Endothelial cell of umbilical vein (primary cell): ENCODE measurements at regions not wholly inside any gene's neighbourhood (a gene's known extent, or its start where the extent isn't known, plus 50 kb on each side); places are given as distances from the start of the nearest gene placed in this dataset.

ENCODE experiments used
- BruUV-seq: library from RNA; stranded (reverse); fragments of 400-500 nt; replicated peaks from 2 replicates; lab custom pipeline; 2021; lab: Mats Ljungman, UMichigan
- CTCF ChIA-PET: fragments of 300-600, 350-600 bp; sonication (Branson Sonifier 250); formaldehyde crosslinking; loops from one replicate; lab custom pipeline; 2021; ENCODE audit warnings: antibody characterized with exemption, inconsistent platforms; lab: Charles Lee
- POLR2A ChIA-PET: fragments of 300-600, 350-600 bp; sonication (Branson Sonifier 250); formaldehyde crosslinking; loops from one replicate; lab custom pipeline; 2021; ENCODE audit warnings: antibody characterized with exemption, inconsistent platforms; lab: Charles Lee
- DNase-seq: peaks from one replicate; pipeline ENCODE4 v3.0.0-alpha.2; 2011; ENCODE audit warnings: low read depth, low spot score
- FAIRE-seq: peaks from 2 replicates; lab custom pipeline; 2011; peaks lifted over from hg19 to GRCh38; lab: Jason Lieb, UNC
- H2AFZ ChIP-seq: 2 replicates; pipeline ENCODE4 v1.6.0; 2012; ENCODE audit warnings: low read depth, low read length, control low read depth, inconsistent platforms
- H3K27ac ChIP-seq: 2 replicates; pipeline ENCODE4 v1.5.1; 2011; ENCODE audit warnings: low read depth, mild to moderate bottlenecking, control low read depth, low read length, moderate library complexity; ENCODE audit not compliant: insufficient read depth
- H3K27me3 ChIP-seq, 2 experiments: 2 replicates each; pipeline versions ENCODE4 v1.6.0 to v1.6.1; 2011; ENCODE audit warnings: low read length in 2 of 2, mixed read lengths in 1 of 2; ENCODE audit not compliant: control insufficient read depth in 2 of 2, insufficient read depth in 2 of 2
- H3K36me3 ChIP-seq, 2 experiments: 2 replicates in 1 of 2; 3 replicates in 1 of 2; pipeline ENCODE4 v1.5.1; 2011; ENCODE audit warnings: low read length in 2 of 2, mild to moderate bottlenecking in 1 of 2, moderate library complexity in 1 of 2; ENCODE audit not compliant: control insufficient read depth in 2 of 2, insufficient read depth in 2 of 2; ENCODE audit errors: extremely low read depth in 1 of 2
- H3K4me1 ChIP-seq: 3 replicates; pipeline ENCODE4 v1.5.1; 2011; ENCODE audit warnings: mild to moderate bottlenecking, low read length; ENCODE audit not compliant: control insufficient read depth, insufficient read depth; ENCODE audit errors: extremely low read depth
- H3K4me2 ChIP-seq: 2 replicates; pipeline ENCODE4 v1.6.1; 2011; ENCODE audit warnings: low read length, control low read depth, mixed read lengths; ENCODE audit not compliant: insufficient read depth
- H3K4me3 ChIP-seq, 3 experiments: fragments of 200-600 bp in 1 of 3; sonication (generic), shearing (Covaris generic) in 1 of 3; replicated peaks in 1 of 3; 2 replicates each; pipeline ENCODE4 v1.5.1; 2011 to 2016; ENCODE audit warnings: control low read depth in 3 of 3, low read length in 3 of 3, mild to moderate bottlenecking in 2 of 3, inconsistent platforms in 1 of 3, low read depth in 1 of 3, moderate library complexity in 1 of 3; ENCODE audit not compliant: insufficient read depth in 1 of 3
- H3K79me2 ChIP-seq: 2 replicates; pipeline ENCODE4 v1.6.0; 2012; ENCODE audit warnings: low read length, inconsistent platforms; ENCODE audit not compliant: control insufficient read depth, insufficient read depth
- H3K9ac ChIP-seq: replicated peaks from 2 replicates; pipeline ENCODE3; 2011; ENCODE audit warnings: low read length, control low read depth; ENCODE audit not compliant: insufficient read depth; ENCODE audit errors: extremely low read depth
- H3K9me1 ChIP-seq: replicated peaks from 3 replicates; pipeline ENCODE4 v1.6.0; 2011; ENCODE audit warnings: mild to moderate bottlenecking, low read length; ENCODE audit not compliant: control insufficient read depth, insufficient read depth; ENCODE audit errors: extremely low read depth
- H3K9me3 ChIP-seq: replicated peaks from 2 replicates; pipeline ENCODE4 v1.5.1; 2012; ENCODE audit warnings: low read length, inconsistent platforms; ENCODE audit not compliant: control insufficient read depth, insufficient read depth
- H4K20me1 ChIP-seq: replicated peaks from 2 replicates; pipeline ENCODE3; 2011; ENCODE audit warnings: mild to moderate bottlenecking, low read length; ENCODE audit not compliant: control insufficient read depth, insufficient read depth; ENCODE audit errors: extremely low read depth
- FOS ChIP-seq: IDR thresholded peaks from 2 replicates; pipeline ENCODE4 v1.6.1; 2011; ENCODE audit warnings: mild to moderate bottlenecking, low read length, moderate library complexity, borderline replicate concordance; ENCODE audit not compliant: insufficient read depth
- GATA2 ChIP-seq: IDR thresholded peaks from 2 replicates; pipeline ENCODE4 v1.7.0; 2011; ENCODE audit warnings: low read depth, mild to moderate bottlenecking, moderate library complexity, mixed read lengths, low read length; ENCODE audit not compliant: insufficient read length, insufficient read depth
- JUN ChIP-seq: IDR thresholded peaks from 2 replicates; pipeline ENCODE4 v1.6.1; 2011; ENCODE audit warnings: borderline replicate concordance, low read depth; ENCODE audit not compliant: insufficient read length, insufficient read depth
- MYC ChIP-seq: IDR thresholded peaks from one replicate; pipeline ENCODE4 v1.6.1; 2011; ENCODE audit warnings: mild to moderate bottlenecking, low read depth, low read length
- POLR2A ChIP-seq: IDR thresholded peaks from 2 replicates; pipeline ENCODE4 v1.6.1; 2012; ENCODE audit warnings: low read depth, mild to moderate bottlenecking, control low read depth, low read length
- POLR2AphosphoS5 ChIP-seq: IDR thresholded peaks from 2 replicates; pipeline ENCODE4 v1.6.1; 2012; ENCODE audit warnings: low read depth, mild to moderate bottlenecking, control low read depth, low read length, moderate library complexity; ENCODE audit not compliant: insufficient read depth
- dilution Hi-C: fragments of 300-500 bp; cut with MboI; formaldehyde crosslinking; loops from one replicate; pipeline ENCODE4 v1.15.0; 2019; ENCODE audit warnings: low sequenced_read_pairs; ENCODE audit not compliant: extremely low pct_ligation_motif_present
- intact Hi-C: fragments of 100-400 bp; cut with micrococcal nuclease; formaldehyde crosslinking; loops from one replicate; pipeline ENCODE4 v1.10.0; 2022
- TF ChIP-seq, protein P1 (sequence below): IDR thresholded peaks from 2 replicates; pipeline ENCODE4 v1.6.1; 2011; ENCODE audit not compliant: insufficient read depth, insufficient read length
- TF ChIP-seq, protein P2 (sequence below), 2 donors: IDR thresholded peaks; 1 replicate in 1 of 2; 2 replicates in 1 of 2; pipeline ENCODE4 v1.5.1; 2011; ENCODE audit warnings: low read length in 2 of 2, mild to moderate bottlenecking in 2 of 2, moderate library complexity in 2 of 2, control low read depth in 1 of 2, inconsistent platforms in 1 of 2, low read depth in 1 of 2; ENCODE audit not compliant: insufficient read depth in 1 of 2; ENCODE audit errors: extremely low read depth in 1 of 2

DNA sequence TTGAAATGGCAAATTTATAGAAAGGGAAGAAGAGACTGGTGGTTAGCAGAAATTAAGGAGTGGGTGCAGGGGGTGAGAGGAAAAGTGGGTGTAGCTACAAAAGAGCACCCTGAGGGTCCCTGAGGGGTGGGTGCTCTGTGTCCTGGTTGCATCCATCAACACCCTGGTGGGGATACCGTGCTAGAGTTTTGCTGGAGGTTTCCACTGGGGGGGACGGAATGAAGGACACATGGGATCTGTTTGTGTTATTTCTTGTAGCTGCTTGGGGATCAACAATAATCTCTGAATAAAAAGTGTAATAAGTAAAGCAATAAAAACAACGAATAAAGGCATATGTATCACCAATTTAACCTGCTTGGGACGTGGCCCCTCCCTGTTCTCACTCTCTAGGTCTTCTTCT is 175.3 kb downstream of the KIF26A start:
- Histone ChIP-seq H3K27me3 (no peaks in the 10 kb centered on the region), H3K79me2 (no peaks in the 10 kb centered on the region), H3K4me1 (no peaks in the 10 kb centered on the region), H3K36me3 (no peaks in the 10 kb centered on the region), H3K9me1 (no peaks in the 10 kb centered on the region), H2AFZ (no peak overlapping the region), H3K9ac (no peak overlapping the region), H4K20me1 (no peaks in the 10 kb centered on the region), H3K4me2 (no peak overlapping the region), H3K4me3 (no peak overlapping the region), H3K9me3 (no peaks in the 10 kb centered on the region), H3K27ac (no peak overlapping the region)
- POLR2A ChIA-PET: no interaction called here
- FAIRE-seq: no peak
- intact Hi-C loops (no loop called here), dilution Hi-C loops (no loop called here)
- no peak for TF ChIP-seq MYC
- no peak for TF ChIP-seq POLR2A
- TF ChIP-seq, protein P1, sequence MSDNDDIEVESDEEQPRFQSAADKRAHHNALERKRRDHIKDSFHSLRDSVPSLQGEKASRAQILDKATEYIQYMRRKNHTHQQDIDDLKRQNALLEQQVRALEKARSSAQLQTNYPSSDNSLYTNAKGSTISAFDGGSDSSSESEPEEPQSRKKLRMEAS: no peak
- TF ChIP-seq, protein P2, sequence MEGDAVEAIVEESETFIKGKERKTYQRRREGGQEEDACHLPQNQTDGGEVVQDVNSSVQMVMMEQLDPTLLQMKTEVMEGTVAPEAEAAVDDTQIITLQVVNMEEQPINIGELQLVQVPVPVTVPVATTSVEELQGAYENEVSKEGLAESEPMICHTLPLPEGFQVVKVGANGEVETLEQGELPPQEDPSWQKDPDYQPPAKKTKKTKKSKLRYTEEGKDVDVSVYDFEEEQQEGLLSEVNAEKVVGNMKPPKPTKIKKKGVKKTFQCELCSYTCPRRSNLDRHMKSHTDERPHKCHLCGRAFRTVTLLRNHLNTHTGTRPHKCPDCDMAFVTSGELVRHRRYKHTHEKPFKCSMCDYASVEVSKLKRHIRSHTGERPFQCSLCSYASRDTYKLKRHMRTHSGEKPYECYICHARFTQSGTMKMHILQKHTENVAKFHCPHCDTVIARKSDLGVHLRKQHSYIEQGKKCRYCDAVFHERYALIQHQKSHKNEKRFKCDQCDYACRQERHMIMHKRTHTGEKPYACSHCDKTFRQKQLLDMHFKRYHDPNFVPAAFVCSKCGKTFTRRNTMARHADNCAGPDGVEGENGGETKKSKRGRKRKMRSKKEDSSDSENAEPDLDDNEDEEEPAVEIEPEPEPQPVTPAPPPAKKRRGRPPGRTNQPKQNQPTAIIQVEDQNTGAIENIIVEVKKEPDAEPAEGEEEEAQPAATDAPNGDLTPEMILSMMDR (IDR thresholded peaks at IDR 0.05; ENCODE audit: extremely low read depth in 1 of 2, insufficient read depth in 1 of 2, low read depth in 1 of 2, low read length in 2 of 2): no peak
- no peak for TF ChIP-seq FOS
- no peak for TF ChIP-seq GATA2
- no peak for TF ChIP-seq POLR2AphosphoS5
- TF ChIP-seq JUN: no peak
- no TSS peak for BruUV-seq
- CTCF ChIA-PET: interaction anchor here (0.7 to 1.2 kb wide), 2 partner anchors 29 to 250 kb away, joined by 3 read pairs; no protein-coding TSS in a partner anchor
- DNase-seq: no peak
